MG63 (cell line): ENCODE measurements at regions not wholly inside any gene's neighbourhood (a gene's known extent, or its start where the extent isn't known, plus 50 kb on each side); places are given as distances from the start of the nearest gene placed in this dataset.
"Not testable (repeated sequence)": the region's sequence is repeated elsewhere in the genome, so short reads cannot be mapped to it uniquely, and the experiment has no call there.

Experiments
- DNase-seq: peaks from one replicate; pipeline ENCODE4 v3.0.0-alpha.2; 2020
- H3K27me3 ChIP-seq: fragments of 250-450 bp; sonication (Bioruptor Pico); 2 replicates; pipeline ENCODE4 v1.5.1; 2020; ENCODE audit warnings: mild to moderate bottlenecking, moderate library complexity
- H3K36me3 ChIP-seq: fragments of 250-450 bp; sonication (Bioruptor Pico); 2 replicates; pipeline ENCODE4 v1.5.1; 2020; ENCODE audit warnings: mild to moderate bottlenecking, moderate library complexity
- H3K4me3 ChIP-seq: fragments of 250-450 bp; sonication (Bioruptor Pico); 2 replicates; pipeline ENCODE4 v1.5.1; 2020; ENCODE audit warnings: mild to moderate bottlenecking, moderate library complexity
- H3K9me3 ChIP-seq: fragments of 250-450 bp; sonication (Bioruptor Pico); 2 replicates; pipeline ENCODE4 v1.5.1; 2020; ENCODE audit warnings: mild to moderate bottlenecking, moderate library complexity

DNA sequence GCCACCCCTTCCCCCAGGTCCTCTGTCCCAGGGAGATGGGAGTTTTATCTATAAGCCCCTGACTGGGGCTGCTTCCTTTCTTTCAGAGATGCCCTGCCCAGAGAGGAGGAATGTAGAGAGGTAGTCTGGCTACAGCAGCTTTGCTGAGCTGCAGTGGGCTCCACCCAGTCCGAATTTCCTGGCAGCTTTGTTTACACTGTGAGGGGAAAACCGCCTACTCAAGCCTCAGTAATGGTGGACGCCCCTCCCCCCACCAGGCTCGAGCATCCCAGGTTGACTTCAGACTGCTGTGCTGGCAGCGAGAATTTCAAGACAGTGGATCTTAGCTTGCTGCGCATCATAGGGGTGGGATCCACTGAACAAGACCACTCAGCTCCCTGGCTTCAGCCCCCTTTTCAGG lies 96.2 kb upstream of the C10orf90 start:
- not testable (repeated sequence) for DNase-seq, H3K4me3 ChIP-seq, H3K27me3 ChIP-seq, H3K36me3 ChIP-seq, H3K9me3 ChIP-seq

DNA sequence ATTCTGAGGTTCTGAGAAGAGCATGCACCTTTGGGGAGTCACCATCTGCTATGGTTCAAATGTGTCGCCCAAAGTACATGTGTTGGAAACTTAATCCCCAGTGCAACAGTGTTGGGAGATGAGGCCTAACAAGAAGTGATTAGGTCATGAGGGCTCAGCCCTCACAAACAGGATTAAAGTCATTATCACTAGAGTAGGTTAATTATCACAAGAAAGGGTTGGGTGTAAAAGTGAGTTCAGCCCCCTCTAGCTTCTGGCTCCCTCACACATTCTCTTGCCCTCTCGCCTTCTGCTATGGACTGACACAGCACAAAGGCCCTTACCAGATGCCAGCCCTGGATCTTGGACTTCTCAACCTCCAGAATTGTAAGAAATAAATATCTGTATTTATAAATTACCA lies 100.3 kb upstream of the C10orf90 start:
- H3K36me3 ChIP-seq: no peaks in the 10 kb centered on the region
- 0 out of 2 replicates have a peak, but pooled peaks cover 2% of the 10 kb centered on the region for H3K27me3 ChIP-seq
- no peaks in the 10 kb centered on the region for H3K9me3 ChIP-seq
- H3K4me3 ChIP-seq: no peak overlapping the region
- DNase-seq: no peak

DNA sequence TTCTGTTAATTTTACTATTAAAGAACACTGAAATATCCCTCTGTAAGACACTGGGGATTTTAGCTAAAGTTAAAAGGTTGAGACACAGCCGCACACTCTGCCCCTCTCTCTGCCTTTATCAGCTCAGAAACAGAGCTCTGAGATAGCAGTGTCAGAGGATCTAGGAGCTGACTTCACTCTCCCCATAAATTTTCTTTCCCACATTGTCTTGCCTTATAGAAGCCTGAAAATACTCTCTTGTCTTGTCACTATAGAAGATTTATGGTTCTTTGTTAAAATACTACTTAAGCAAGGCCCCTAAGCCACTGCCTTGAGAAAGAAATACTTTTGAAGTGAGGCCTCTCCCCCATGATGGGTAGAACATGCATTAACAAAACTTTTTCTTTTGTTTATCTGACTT lies 105.7 kb upstream of the C10orf90 start:
- no peak for DNase-seq
- Histone ChIP-seq H3K9me3 (no peaks in the 10 kb centered on the region), H3K4me3 (no peak overlapping the region), H3K36me3 (no peaks in the 10 kb centered on the region), H3K27me3 (0 out of 2 replicates have a peak, but pooled peaks cover 2% of the 10 kb centered on the region)

DNA sequence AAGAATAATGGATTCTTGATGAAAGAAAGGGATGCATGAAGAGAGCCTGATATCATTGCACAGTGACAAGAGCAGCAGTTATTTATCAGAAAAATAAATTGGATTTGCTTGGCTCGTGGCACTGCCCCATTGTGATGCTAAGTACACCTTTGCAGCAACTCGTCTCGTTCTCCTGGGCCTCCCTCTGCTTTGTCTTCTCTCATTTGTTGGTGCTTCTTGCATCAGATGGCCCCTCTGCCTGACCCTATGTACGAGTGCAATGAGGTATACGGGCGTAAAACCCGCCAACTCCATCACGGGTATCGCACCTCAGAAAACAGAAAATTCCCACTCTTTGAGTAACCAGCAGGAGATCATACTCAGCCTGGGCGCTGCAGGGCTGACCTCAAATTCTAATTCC lies 107.2 kb upstream of the C10orf90 start:
- Histone ChIP-seq H3K36me3 (no peaks in the 10 kb centered on the region), H3K9me3 (no peaks in the 10 kb centered on the region), H3K27me3 (0 out of 2 replicates have a peak, but pooled peaks cover 2% of the 10 kb centered on the region), H3K4me3 (no peak overlapping the region)
- DNase-seq: no peak

DNA sequence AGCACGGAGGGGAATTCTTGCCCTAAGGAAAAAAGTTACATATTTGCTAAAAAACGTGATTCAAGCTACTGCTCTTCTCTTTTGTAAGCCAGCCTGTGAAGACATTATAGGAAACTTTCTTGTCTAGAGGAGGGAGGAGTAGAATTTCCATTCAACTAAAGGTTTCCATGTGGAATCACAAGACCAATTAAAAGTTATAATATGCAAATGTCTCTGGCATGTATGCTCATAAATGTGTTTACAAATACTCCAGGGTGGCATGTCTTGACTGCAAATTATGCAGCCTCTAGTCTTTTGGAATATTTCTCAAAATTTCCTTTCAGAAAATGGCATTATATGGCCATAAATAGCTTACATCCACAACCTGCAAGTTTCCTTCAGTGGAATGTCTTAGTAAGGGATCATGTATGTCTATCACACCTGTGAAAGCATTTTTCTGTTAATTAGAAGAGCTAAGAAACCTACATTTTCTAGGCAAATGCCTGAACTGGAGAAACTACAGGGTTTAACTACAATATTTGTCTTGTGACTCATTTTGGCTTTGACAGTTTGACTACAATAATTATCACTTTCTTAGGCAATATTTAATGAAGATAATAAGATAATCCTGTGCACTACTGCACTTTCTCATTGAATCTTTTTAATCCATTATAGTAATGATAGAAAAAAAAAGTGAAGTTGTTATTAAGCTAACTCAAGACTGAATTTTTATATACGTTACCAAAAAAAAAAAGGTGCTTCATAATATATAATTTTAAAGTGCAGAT lies 111.1 kb upstream of the C10orf90 start:
- H3K27me3 ChIP-seq: no peaks in the 10 kb centered on the region
- no peaks in the 10 kb centered on the region for H3K9me3 ChIP-seq
- no peaks in the 10 kb centered on the region for H3K36me3 ChIP-seq
- DNase-seq: no peak
- no peak overlapping the region for H3K4me3 ChIP-seq

DNA sequence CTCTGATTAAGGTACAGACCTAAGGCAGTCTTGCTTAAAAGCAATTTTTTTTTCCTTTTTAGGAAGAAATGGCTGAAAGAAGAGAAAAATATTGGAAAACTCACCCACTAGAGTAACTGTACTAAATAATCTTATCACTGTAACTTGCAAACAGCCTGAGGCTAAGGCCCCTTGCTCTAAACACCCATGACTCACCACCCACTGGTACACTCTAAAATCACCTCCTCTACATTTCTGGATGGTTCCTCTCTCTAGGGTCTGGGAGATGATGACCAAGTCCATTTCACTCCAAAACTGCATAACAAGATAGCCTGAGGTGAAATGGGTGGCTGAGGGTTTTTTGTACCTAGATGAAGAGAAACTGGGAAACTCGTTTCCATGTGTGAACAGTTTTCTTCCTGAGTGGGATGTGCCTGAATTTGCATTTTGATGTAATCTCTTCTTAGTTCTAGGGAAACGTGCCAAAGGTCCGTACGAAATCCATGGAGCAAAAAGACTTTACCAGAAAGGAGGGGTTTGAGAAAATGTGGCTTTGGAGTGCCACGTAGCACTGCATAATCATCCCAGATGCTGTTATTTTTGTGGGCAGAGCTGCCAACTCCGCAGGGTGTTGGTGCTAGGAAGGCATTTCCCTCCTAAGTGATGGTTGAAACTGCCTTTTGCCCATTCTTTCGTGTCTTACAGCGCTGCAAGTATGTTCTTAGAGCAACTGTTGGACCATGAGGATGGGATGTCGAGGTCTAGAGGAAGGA lies 113.5 kb upstream of the C10orf90 start:
- no peak overlapping the region for H3K4me3 ChIP-seq
- DNase-seq: no peak
- H3K36me3 ChIP-seq: no peaks in the 10 kb centered on the region
- H3K9me3 ChIP-seq: no peaks in the 10 kb centered on the region
- no peaks in the 10 kb centered on the region for H3K27me3 ChIP-seq

DNA sequence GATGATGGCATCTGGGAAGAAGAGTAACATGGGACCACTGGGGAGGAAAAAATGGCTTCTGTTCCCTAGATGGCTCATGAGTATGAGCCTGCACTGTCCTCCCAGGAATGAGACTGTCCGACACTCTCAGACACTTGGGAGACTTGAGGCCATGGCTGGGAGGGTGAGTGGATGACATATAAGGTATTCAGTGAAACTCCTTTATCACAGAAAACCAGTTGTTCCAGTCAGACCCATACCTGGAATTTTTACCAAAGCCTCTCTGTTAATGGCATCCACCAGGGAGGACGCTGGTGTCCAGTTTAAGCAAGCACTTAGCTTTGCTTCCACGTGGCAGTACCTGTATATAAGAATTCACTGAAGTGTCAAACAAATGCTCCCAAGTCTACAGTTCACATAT lies 116.7 kb upstream of the C10orf90 start:
- H3K36me3 ChIP-seq: no peaks in the 10 kb centered on the region
- no peaks in the 10 kb centered on the region; the same call in 1 of the 2 replicates for H3K9me3 ChIP-seq
- no peak overlapping the region for H3K4me3 ChIP-seq
- DNase-seq: no peak
- peaks cover 3% of the 10 kb centered on the region; the same call in 1 of the 2 replicates for H3K27me3 ChIP-seq

DNA sequence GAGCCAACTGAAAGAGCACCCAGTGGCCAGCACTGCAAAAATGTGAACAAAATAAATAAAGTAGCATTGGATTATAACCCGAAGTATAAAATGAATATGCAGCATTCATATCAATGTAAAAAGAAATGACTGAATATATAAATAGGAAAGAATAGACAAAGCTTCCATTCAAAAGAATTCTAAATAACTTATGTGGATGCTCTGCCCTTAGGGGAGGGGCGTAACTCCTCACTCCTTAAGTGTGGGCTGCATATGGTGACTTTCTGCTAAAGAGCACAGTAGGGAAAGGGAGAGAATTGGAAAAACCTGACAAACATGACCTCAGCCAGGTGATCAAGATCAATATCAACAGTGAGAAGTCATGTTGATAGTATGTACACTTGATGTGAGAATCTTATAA lies 109.9 kb upstream of the DOCK1 start:
- Histone ChIP-seq H3K4me3 (no peak overlapping the region), H3K9me3 (no peaks in the 10 kb centered on the region), H3K27me3 (peaks cover 3% of the 10 kb centered on the region; the same call in 1 of the 2 replicates), H3K36me3 (no peaks in the 10 kb centered on the region)
- no peak for DNase-seq

DNA sequence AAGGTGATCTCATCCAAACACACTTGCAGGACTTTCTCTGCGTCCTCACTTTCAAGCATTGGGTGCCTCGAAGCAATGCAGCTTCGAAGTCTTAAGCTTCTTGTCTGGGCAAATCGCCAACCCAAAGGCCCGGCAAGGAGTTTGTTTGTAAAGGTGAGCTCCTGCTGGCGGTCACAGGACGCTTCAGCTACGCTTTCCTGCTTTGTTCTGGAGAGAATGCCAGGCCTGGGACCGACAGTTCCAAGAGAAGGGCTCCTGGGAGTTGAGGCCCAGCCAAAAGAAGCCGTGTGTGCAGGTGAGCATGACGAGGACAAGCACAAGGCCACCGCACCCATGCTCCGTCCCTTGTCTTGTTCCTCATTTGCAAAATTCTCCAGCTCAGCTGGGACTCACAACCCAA lies 106.6 kb upstream of the DOCK1 start:
- Histone ChIP-seq H3K4me3 (no peak overlapping the region), H3K27me3 (no peaks in the 10 kb centered on the region), H3K36me3 (no peaks in the 10 kb centered on the region), H3K9me3 (no peaks in the 10 kb centered on the region)
- no peak for DNase-seq

DNA sequence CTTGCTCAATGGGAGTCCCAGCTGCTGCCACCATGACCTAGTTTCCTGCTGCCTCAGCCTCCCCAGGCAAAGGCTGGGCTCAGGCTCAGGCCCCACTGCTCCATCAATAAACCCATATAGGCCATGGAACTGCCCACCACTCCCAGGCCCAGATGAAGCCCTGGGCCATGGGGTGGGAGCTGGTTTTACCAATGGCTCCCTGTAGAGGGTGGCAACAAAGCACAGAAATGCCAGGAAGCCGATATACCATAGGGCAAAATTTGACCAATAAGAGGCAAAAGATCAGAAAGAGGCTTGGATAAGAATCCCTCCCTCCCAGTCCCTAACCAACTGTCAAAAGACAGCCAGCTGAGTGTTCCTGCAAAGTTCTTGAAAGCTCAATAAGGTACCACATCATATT lies 101.8 kb upstream of the DOCK1 start:
- Histone ChIP-seq H3K4me3 (no peak overlapping the region), H3K36me3 (no peaks in the 10 kb centered on the region), H3K27me3 (no peaks in the 10 kb centered on the region), H3K9me3 (no peaks in the 10 kb centered on the region)
- no peak for DNase-seq

DNA sequence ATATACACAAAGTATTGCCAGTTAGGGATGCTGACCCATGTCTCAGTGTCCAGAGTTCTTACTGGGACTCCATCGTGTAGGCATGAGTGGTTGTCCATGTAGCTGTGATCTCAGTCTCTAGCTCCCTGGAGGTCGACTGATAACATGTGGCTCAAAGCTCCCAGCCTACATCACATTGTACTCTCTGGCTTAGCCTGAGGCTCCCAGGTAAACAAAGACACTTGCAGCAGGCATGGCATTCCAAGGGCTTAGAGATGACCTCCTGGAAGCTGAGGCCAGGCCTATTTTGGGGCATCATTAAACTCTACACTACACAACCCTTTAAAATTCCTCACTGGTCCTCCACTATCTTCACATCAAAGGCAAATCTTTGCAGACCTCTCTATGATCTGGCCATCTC lies 100.8 kb upstream of the DOCK1 start:
- Histone ChIP-seq H3K27me3 (no peaks in the 10 kb centered on the region), H3K4me3 (no peak overlapping the region), H3K9me3 (no peaks in the 10 kb centered on the region), H3K36me3 (no peaks in the 10 kb centered on the region)
- no peak for DNase-seq

DNA sequence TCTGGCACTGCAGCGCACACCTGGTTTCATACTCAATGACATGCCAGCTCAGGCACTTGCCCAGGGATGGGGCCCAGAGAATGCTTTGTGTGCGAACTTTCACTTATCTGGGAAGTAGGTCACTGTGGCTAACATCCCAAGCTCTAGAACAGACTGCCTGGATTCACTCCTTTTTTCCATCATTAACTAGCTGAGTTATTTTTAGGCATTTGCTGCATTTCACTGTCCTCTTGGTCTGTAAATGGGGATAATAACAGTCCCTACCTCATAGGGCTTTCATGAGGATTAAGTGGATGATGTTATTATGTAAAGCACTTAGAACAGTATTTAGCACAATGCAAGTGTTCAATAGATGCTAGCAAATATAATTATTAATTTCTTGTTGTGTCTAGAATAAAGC lies 98.7 kb upstream of the DOCK1 start:
- peaks cover 6% of the 10 kb centered on the region; the same call in 1 of the 2 replicates for H3K9me3 ChIP-seq
- H3K27me3 ChIP-seq: no peaks in the 10 kb centered on the region
- DNase-seq: no peak

DNA sequence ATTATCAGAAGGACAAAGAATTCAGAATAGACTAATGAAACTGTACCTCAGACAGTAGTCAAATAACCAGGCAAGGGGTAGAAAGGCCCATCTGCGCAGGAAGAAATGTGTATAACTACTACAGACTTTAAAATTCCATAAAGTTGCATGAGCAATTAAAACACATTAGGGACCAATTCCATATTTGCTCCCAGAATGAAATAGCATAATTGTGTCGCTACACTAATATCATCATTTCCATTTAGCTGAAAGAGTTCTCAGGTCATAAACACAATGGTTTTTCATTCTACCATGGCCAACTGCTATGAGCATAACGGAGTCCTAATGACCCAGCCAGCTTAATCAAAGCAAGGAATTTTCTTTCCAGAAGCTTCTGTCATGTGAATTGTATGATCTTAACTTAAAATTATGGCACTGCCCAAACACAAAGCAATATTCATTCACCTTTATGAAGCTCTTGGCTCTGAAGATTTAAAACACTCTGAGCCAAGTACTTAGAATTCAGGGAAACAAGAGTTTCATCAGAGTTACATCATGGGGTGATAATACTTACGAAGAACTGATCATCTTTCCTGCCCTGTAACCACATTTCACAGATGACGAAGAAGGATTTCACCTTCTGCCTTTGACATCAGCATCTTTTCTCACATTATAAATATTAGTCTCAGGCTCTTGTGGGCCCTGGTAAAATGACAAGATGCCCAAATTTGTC lies 98.1 kb upstream of the DOCK1 start:
- Histone ChIP-seq H3K9me3 (peaks cover 7% of the 10 kb centered on the region; the same call in 1 of the 2 replicates), H3K27me3 (no peaks in the 10 kb centered on the region), H3K36me3 (no peaks in the 10 kb centered on the region), H3K4me3 (no peak overlapping the region)
- DNase-seq: no peak

More for the DNA sequence above, 98.7 kb upstream of the DOCK1 start:
- Histone ChIP-seq H3K4me3 (no peak overlapping the region), H3K36me3 (no peaks in the 10 kb centered on the region)

DNA sequence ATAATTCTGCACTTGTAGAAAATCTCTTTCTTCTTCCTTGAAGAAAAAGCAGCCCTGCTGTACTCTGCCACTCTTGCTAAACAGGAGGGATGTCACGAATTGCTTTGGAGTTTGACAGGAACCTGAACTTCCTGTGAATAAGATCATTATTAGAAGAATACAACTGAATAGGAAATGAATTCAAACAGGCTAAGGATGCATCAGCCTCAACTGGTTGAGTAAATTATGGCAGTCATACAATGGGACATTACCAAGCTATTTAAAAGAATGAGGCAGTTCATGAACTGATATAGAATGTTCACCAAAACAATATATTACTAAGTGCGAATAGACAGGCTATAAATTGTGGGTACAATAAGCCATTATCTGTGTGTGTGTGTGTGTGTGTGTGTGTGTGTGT lies 97.1 kb upstream of the DOCK1 start:
- H3K4me3 ChIP-seq: no peak overlapping the region
- DNase-seq: no peak
- peaks cover 7% of the 10 kb centered on the region; the same call in 1 of the 2 replicates for H3K9me3 ChIP-seq
- H3K36me3 ChIP-seq: no peaks in the 10 kb centered on the region
- no peaks in the 10 kb centered on the region for H3K27me3 ChIP-seq

DNA sequence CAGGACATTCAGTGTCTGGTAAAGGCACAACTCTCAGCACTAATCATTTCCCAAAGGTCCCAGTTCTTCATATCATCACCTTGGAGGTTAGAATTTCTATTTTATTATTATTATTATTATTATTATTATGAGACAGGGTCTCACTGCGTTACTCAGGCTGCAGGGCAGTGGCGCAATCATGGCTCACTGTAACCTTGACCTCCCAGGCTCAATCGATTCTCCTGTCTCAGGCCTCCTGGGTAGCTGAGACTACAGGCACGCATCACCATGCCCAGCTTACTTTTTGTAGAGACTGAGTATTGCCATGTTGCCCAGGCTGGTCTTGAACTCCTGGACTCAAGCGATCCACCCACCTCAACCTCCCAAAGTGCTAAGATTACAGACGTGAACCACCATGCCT lies 91.8 kb upstream of the DOCK1 start:
- H3K9me3 ChIP-seq: peaks cover 7% of the 10 kb centered on the region; the same call in 1 of the 2 replicates
- H3K4me3 ChIP-seq: no peak overlapping the region
- DNase-seq: no peak
- no peaks in the 10 kb centered on the region for H3K36me3 ChIP-seq
- peaks cover 3% of the 10 kb centered on the region for H3K27me3 ChIP-seq

DNA sequence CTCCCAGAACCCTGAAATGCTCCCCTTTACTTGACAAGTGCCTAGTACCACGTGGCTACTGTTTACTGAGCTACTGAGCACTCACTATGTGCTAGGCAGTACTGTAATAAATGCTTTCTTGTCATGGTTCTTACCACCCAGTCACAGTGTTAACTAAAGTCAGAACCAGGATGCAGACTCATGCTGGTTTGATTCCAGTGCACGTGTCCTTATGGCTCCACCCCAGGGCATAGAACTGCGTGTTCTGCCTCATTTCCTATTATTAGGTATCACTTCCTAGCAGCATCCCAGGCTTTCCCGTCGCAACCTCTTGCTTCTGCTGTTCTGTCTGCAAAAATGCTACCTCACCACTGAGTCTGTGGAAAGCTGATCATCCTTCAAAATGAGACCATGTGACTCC lies 71.7 kb upstream of the DOCK1 start:
- H3K36me3 ChIP-seq: no peaks in the 10 kb centered on the region
- no peak for DNase-seq
- 0 out of 2 replicates have a peak, but pooled peaks cover 3% of the 10 kb centered on the region for H3K9me3 ChIP-seq

DNA sequence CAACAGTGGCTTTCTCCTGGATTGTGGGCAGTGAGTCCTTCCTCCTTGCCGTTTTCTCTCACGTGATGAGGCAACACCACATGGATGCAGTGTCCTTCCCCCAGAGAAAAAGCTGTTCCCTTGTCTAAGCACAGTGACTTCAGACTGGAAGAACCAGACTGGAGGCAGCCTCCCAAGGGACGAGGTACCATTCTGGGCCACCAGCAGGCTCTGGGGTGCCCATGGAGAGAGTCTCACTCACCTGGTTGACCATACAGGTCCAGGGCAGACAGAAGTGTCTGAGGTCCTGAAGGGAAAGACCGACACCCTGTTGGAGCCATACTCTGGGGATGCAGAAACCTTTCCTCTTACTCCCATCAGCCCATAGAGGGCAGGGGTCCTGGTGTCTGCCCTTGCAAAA lies 69.2 kb upstream of the DOCK1 start:
- DNase-seq: no peak
- Histone ChIP-seq H3K36me3 (no peaks in the 10 kb centered on the region), H3K4me3 (no peak overlapping the region), H3K27me3 (0 out of 2 replicates have a peak, but pooled peaks cover 8% of the 10 kb centered on the region), H3K9me3 (no peaks in the 10 kb centered on the region)

More for the DNA sequence above, 71.7 kb upstream of the DOCK1 start:
- Histone ChIP-seq H3K4me3 (no peak overlapping the region), H3K27me3 (peaks cover 12% of the 10 kb centered on the region; the same call in 1 of the 2 replicates)
